HG02678 (cell line): ENCODE measurements at regions not wholly inside any gene's neighbourhood (a gene's known extent, or its start where the extent isn't known, plus 50 kb on each side); places are given as distances from the start of the nearest gene placed in this dataset.

Source experiments
- ATAC-seq: cut with Tn5 transposase; IDR thresholded peaks from one replicate; pipeline ENCODE4 v1.9.1; 2021; ENCODE audit warnings: mild to moderate bottlenecking, moderate library complexity; ENCODE audit not compliant: unreplicated experiment

- ATAC-seq, result no peak
Measured at GRCh38 chr20:10770753-10771152, 97.0 kb upstream of the JAG1 start.

GRCh38 chr20:10771435-10772140 lies 97.8 kb upstream of the JAG1 start:
- no peak for ATAC-seq

- no peak for ATAC-seq
Measured at GRCh38 chr20:10774357-10774943, 100.7 kb upstream of the JAG1 start.

GRCh38 chr20:10777710-10778109 lies 103.9 kb upstream of the JAG1 start:
- no peak for ATAC-seq

- no peak for ATAC-seq
Measured at GRCh38 chr20:10779911-10780310, 106.1 kb upstream of the JAG1 start.

GRCh38 chr20:10780901-10781300 lies 107.1 kb upstream of the JAG1 start:
- ATAC-seq, result no peak

- ATAC-seq, result no peak
Measured at GRCh38 chr20:10781526-10781925, 107.7 kb upstream of the JAG1 start.

- ATAC-seq, result no peak
Measured at GRCh38 chr20:10783707-10784553, 110.1 kb upstream of the JAG1 start.

GRCh38 chr20:10784554-10785183 lies 110.9 kb upstream of the JAG1 start:
- no peak for ATAC-seq

GRCh38 chr20:10786678-10787077 lies 112.9 kb upstream of the JAG1 start:
- no peak for ATAC-seq

GRCh38 chr20:10788055-10788454 lies 114.3 kb upstream of the JAG1 start:
- no peak for ATAC-seq

- ATAC-seq, result no peak
Measured at GRCh38 chr20:10788877-10789276, 115.1 kb upstream of the JAG1 start.

- no peak for ATAC-seq
Measured at GRCh38 chr20:10789386-10789785, 115.6 kb upstream of the JAG1 start.

GRCh38 chr20:10790013-10790412 lies 116.2 kb upstream of the JAG1 start:
- no peak for ATAC-seq

GRCh38 chr20:10792291-10792690 lies 118.5 kb upstream of the JAG1 start:
- no peak for ATAC-seq

- ATAC-seq, result no peak
Measured at GRCh38 chr20:10793766-10794165, 120.0 kb upstream of the JAG1 start.

GRCh38 chr20:10794765-10795164 lies 121.0 kb upstream of the JAG1 start:
- ATAC-seq, result no peak

- no peak for ATAC-seq
Measured at GRCh38 chr20:10795286-10796026, 121.7 kb upstream of the JAG1 start.

GRCh38 chr20:10798811-10799210 lies 125.0 kb upstream of the JAG1 start:
- no peak for ATAC-seq

GRCh38 chr20:10799735-10800134 lies 125.9 kb upstream of the JAG1 start:
- no peak for ATAC-seq

GRCh38 chr20:10800288-10800687 lies 126.5 kb upstream of the JAG1 start:
- ATAC-seq, result no peak
